ENCODE measurements at regions not wholly inside any gene's neighbourhood (a gene's known extent, or its start where the extent isn't known, plus 50 kb on each side); places are given as distances from the start of the nearest gene placed in this dataset.
"Not testable (repeated sequence)": the region's sequence is repeated elsewhere in the genome, so short reads cannot be mapped to it uniquely, and the experiment has no call there.

DNA sequence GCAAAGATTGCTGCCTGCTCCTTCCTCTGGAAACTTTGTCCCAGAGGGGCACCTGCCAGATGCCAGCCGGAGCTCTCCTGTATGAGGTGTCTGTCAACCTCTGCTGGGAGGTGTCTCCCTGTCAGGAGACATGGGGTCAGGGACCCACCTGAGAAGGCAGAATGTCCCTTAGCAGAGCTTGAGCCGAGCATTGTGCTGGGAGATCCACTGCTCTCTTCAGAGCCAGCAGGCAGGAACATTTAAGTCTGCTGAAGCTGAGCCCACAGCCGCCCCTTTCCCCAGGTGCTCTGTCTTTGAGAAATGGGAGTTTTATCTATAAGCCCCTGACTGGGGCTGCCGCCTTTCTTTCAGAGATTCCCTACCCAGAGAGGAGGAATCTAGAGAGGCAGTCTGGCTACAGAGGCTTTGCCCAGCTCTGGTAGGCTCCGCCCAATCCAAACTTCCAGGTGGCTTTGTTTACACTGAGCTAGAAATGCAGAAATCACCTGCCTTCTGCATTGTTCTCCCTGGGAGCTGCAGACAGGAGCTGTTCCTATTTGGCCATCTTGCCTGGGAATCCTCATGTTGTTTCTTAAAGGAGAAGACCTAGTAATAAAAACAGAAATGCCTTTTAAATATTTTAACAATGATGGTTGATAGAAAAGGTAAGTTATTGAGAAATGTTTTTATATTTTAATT, 114.3 kb downstream of the VGLL3 start:
- TF ChIP-seq, protein P1, sequence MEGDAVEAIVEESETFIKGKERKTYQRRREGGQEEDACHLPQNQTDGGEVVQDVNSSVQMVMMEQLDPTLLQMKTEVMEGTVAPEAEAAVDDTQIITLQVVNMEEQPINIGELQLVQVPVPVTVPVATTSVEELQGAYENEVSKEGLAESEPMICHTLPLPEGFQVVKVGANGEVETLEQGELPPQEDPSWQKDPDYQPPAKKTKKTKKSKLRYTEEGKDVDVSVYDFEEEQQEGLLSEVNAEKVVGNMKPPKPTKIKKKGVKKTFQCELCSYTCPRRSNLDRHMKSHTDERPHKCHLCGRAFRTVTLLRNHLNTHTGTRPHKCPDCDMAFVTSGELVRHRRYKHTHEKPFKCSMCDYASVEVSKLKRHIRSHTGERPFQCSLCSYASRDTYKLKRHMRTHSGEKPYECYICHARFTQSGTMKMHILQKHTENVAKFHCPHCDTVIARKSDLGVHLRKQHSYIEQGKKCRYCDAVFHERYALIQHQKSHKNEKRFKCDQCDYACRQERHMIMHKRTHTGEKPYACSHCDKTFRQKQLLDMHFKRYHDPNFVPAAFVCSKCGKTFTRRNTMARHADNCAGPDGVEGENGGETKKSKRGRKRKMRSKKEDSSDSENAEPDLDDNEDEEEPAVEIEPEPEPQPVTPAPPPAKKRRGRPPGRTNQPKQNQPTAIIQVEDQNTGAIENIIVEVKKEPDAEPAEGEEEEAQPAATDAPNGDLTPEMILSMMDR (IDR thresholded peaks at IDR 0.05): not testable (repeated sequence)
- not testable (repeated sequence) for TF ChIP-seq POLR2A (IDR thresholded peaks at IDR 0.05)

Data from testis (tissue), 2 donors.